ENCODE measurements at regions not wholly inside any gene's neighbourhood (a gene's known extent, or its start where the extent isn't known, plus 50 kb on each side); places are given as distances from the start of the nearest gene placed in this dataset.

GRCh38 chr5:105034401-105034763, 1471.8 kb upstream of the NUDT12 start:
- TF ChIP-seq, protein P1, sequence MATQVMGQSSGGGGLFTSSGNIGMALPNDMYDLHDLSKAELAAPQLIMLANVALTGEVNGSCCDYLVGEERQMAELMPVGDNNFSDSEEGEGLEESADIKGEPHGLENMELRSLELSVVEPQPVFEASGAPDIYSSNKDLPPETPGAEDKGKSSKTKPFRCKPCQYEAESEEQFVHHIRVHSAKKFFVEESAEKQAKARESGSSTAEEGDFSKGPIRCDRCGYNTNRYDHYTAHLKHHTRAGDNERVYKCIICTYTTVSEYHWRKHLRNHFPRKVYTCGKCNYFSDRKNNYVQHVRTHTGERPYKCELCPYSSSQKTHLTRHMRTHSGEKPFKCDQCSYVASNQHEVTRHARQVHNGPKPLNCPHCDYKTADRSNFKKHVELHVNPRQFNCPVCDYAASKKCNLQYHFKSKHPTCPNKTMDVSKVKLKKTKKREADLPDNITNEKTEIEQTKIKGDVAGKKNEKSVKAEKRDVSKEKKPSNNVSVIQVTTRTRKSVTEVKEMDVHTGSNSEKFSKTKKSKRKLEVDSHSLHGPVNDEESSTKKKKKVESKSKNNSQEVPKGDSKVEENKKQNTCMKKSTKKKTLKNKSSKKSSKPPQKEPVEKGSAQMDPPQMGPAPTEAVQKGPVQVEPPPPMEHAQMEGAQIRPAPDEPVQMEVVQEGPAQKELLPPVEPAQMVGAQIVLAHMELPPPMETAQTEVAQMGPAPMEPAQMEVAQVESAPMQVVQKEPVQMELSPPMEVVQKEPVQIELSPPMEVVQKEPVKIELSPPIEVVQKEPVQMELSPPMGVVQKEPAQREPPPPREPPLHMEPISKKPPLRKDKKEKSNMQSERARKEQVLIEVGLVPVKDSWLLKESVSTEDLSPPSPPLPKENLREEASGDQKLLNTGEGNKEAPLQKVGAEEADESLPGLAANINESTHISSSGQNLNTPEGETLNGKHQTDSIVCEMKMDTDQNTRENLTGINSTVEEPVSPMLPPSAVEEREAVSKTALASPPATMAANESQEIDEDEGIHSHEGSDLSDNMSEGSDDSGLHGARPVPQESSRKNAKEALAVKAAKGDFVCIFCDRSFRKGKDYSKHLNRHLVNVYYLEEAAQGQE (IDR thresholded peaks at IDR 0.05), result no peak
- TF ChIP-seq, protein P2, sequence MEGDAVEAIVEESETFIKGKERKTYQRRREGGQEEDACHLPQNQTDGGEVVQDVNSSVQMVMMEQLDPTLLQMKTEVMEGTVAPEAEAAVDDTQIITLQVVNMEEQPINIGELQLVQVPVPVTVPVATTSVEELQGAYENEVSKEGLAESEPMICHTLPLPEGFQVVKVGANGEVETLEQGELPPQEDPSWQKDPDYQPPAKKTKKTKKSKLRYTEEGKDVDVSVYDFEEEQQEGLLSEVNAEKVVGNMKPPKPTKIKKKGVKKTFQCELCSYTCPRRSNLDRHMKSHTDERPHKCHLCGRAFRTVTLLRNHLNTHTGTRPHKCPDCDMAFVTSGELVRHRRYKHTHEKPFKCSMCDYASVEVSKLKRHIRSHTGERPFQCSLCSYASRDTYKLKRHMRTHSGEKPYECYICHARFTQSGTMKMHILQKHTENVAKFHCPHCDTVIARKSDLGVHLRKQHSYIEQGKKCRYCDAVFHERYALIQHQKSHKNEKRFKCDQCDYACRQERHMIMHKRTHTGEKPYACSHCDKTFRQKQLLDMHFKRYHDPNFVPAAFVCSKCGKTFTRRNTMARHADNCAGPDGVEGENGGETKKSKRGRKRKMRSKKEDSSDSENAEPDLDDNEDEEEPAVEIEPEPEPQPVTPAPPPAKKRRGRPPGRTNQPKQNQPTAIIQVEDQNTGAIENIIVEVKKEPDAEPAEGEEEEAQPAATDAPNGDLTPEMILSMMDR (IDR thresholded peaks at IDR 0.05; ENCODE audit: low read depth, low read length, missing input control), result no peak
- no peak for TF ChIP-seq RAD21 (IDR thresholded peaks at IDR 0.05)

Measured in liver (tissue), 3 donors.